ENCODE measurements at regions not wholly inside any gene's neighbourhood (a gene's known extent, or its start where the extent isn't known, plus 50 kb on each side); places are given as distances from the start of the nearest gene placed in this dataset.

- no peak overlapping the region for H2AFZ ChIP-seq (ENCODE audit: low read length, unreplicated experiment)
- no peaks in the 10 kb centered on the region for H3K36me3 ChIP-seq (ENCODE audit: insufficient read depth, low read length)
- H3K27ac ChIP-seq (ENCODE audit: low read depth, low read length) = no peak overlapping the region
- peaks cover 13% of the 10 kb centered on the region for H3K4me1 ChIP-seq (ENCODE audit: control insufficient read depth, insufficient read depth, low read length, unreplicated experiment)
- no peaks in the 10 kb centered on the region for H3K79me2 ChIP-seq (ENCODE audit: control insufficient read depth, insufficient read depth, low read length, unreplicated experiment)
- no peak overlapping the region for H3K4me3 ChIP-seq (ENCODE audit: low read depth, low read length)
- H3K27me3 ChIP-seq (ENCODE audit: insufficient read depth, low read length) = no peaks in the 10 kb centered on the region; the same call in 1 of the 2 replicates
Measured at GRCh38 chr2:176679061-176679669, 409.9 kb downstream of the MTX2 start.

DNA sequence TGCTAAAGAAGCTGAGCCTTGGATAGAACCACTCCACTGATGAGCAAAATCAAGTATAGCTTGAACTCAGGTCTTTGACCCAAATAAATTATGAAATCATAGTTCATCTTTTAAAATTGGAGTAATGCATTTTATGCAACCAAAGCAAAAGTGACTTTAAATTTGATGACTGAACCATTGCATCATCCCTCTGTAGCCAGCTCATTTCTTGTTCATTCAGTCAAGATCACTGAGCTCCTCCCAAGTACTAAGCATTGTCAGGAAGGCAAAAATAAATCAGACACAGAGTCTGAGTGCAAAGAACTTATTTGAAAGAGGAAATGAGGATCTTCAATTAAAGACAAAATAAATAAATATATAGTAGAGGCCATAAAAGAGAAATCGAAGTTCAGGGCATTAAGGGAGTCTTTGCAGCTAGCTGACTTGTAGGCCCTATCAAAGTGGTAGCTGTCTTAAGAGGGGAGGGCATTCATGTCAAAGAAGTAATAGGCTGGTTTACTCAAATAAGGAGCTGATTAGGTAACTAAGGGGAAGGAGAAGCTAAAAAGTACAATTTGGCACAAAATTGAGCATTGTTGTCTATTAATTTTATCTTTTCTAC, 411.8 kb downstream of the MTX2 start:
- no peaks in the 10 kb centered on the region for H3K36me3 ChIP-seq (ENCODE audit: insufficient read depth, low read length)
- no peaks in the 10 kb centered on the region for H3K79me2 ChIP-seq (ENCODE audit: control insufficient read depth, insufficient read depth, low read length, unreplicated experiment)
- no peak overlapping the region for H3K4me3 ChIP-seq (ENCODE audit: low read depth, low read length)
- H2AFZ ChIP-seq (ENCODE audit: low read length, unreplicated experiment) = no peak overlapping the region
- H3K4me1 ChIP-seq (ENCODE audit: control insufficient read depth, insufficient read depth, low read length, unreplicated experiment) = peaks cover 13% of the 10 kb centered on the region
- H3K27me3 ChIP-seq (ENCODE audit: insufficient read depth, low read length) = peaks cover 12% of the 10 kb centered on the region; the same call in 1 of the 2 replicates
- H3K27ac ChIP-seq (ENCODE audit: low read depth, low read length) = no peak overlapping the region

GRCh38 chr2:176681584-176682115, 412.4 kb downstream of the MTX2 start:
- H3K4me1 ChIP-seq (ENCODE audit: control insufficient read depth, insufficient read depth, low read length, unreplicated experiment) = peaks cover 13% of the 10 kb centered on the region
- no peak overlapping the region for H2AFZ ChIP-seq (ENCODE audit: low read length, unreplicated experiment)
- no peak overlapping the region for H3K27ac ChIP-seq (ENCODE audit: low read depth, low read length)
- H3K36me3 ChIP-seq (ENCODE audit: insufficient read depth, low read length) = no peaks in the 10 kb centered on the region
- no peaks in the 10 kb centered on the region for H3K79me2 ChIP-seq (ENCODE audit: control insufficient read depth, insufficient read depth, low read length, unreplicated experiment)
- peaks cover 15% of the 10 kb centered on the region for H3K27me3 ChIP-seq (ENCODE audit: insufficient read depth, low read length)
- no peak overlapping the region for H3K4me3 ChIP-seq (ENCODE audit: low read depth, low read length)

DNA sequence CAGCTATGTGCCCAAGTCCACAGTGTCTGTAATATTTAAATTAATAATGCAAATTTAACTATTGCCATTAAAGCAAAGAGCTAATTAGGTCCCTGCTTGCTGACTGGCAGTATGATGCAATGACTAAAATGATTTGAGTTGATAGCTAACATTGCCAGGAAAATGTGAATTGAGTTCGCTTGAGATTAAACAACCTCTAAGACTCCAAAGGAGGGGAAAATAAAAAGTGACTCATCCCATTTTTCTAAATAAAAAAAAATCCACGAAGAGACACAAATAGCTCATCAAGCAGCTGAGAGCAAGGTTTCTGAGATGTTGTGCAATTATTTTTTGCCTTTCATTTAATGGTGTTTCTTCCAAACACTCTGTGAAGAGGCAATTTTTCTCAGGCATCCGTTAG, 413.0 kb downstream of the MTX2 start:
- Histone ChIP-seq H3K4me1 (ENCODE audit: control insufficient read depth, insufficient read depth, low read length, unreplicated experiment) (peaks cover 13% of the 10 kb centered on the region), H3K27me3 (ENCODE audit: insufficient read depth, low read length) (peaks cover 15% of the 10 kb centered on the region), H2AFZ (ENCODE audit: low read length, unreplicated experiment) (peak overlapping the region; percentile 21), H3K4me3 (ENCODE audit: low read depth, low read length) (no peak overlapping the region), H3K79me2 (ENCODE audit: control insufficient read depth, insufficient read depth, low read length, unreplicated experiment) (no peaks in the 10 kb centered on the region), H3K27ac (ENCODE audit: low read depth, low read length) (no peak overlapping the region), H3K36me3 (ENCODE audit: insufficient read depth, low read length) (no peaks in the 10 kb centered on the region)

DNA sequence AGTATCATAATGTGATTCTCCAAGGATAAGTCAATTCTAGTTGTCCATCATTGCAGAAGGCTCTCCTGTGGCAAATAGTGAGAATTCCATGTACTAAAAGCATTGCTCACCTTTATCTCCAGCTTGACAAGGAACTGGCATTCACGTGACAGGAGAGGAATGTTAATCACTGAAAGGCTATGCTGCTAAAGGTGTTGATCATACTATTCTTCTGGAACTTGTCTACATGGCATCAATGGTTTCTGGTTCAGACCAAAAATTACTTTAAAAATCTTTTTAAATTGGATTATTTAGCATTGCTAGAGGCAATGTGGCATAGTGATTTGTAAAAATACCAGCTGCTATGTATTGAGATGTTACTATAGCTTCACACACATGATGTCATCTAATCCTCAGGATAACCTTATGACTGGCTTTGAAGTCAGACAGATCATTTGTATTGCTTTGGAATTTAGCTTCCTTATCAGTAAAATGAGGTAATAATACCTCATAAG, 414.4 kb downstream of the MTX2 start:
- Histone ChIP-seq H3K79me2 (ENCODE audit: control insufficient read depth, insufficient read depth, low read length, unreplicated experiment) (no peaks in the 10 kb centered on the region), H3K4me1 (ENCODE audit: control insufficient read depth, insufficient read depth, low read length, unreplicated experiment) (peaks cover 13% of the 10 kb centered on the region), H3K27me3 (ENCODE audit: insufficient read depth, low read length) (peaks cover 15% of the 10 kb centered on the region), H2AFZ (ENCODE audit: low read length, unreplicated experiment) (no peak overlapping the region), H3K36me3 (ENCODE audit: insufficient read depth, low read length) (no peaks in the 10 kb centered on the region), H3K4me3 (ENCODE audit: low read depth, low read length) (no peak overlapping the region), H3K27ac (ENCODE audit: low read depth, low read length) (no peak overlapping the region)

GRCh38 chr2:176685908-176686307, 416.7 kb downstream of the MTX2 start:
- Histone ChIP-seq H3K79me2 (ENCODE audit: control insufficient read depth, insufficient read depth, low read length, unreplicated experiment) (no peaks in the 10 kb centered on the region), H2AFZ (ENCODE audit: low read length, unreplicated experiment) (no peak overlapping the region), H3K27ac (ENCODE audit: low read depth, low read length) (no peak overlapping the region), H3K36me3 (ENCODE audit: insufficient read depth, low read length) (no peaks in the 10 kb centered on the region), H3K4me3 (ENCODE audit: low read depth, low read length) (no peak overlapping the region), H3K4me1 (ENCODE audit: control insufficient read depth, insufficient read depth, low read length, unreplicated experiment) (peaks cover 8% of the 10 kb centered on the region), H3K27me3 (ENCODE audit: insufficient read depth, low read length) (peaks cover 15% of the 10 kb centered on the region)

DNA sequence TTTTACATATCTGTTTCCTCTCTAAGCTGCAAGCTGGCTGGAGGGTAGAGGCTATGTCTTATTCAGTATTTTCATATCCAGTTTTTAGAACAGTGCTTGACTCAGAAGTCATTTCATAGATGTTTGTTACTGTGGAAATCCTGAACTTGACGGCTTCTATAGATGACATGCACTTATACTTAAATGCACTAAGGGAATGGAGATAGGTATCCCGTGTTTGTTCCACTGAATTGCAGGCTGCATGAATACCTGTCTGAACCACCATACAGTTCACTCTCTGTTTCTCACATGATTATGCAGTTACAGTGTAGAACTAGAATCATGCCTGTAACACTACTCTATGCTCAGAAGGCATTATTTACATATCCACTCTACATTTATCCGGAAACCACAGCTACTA, 417.1 kb downstream of the MTX2 start:
- Histone ChIP-seq H3K79me2 (ENCODE audit: control insufficient read depth, insufficient read depth, low read length, unreplicated experiment) (no peaks in the 10 kb centered on the region), H3K27me3 (ENCODE audit: insufficient read depth, low read length) (peaks cover 15% of the 10 kb centered on the region), H3K27ac (ENCODE audit: low read depth, low read length) (no peak overlapping the region), H3K36me3 (ENCODE audit: insufficient read depth, low read length) (no peaks in the 10 kb centered on the region), H2AFZ (ENCODE audit: low read length, unreplicated experiment) (no peak overlapping the region), H3K4me1 (ENCODE audit: control insufficient read depth, insufficient read depth, low read length, unreplicated experiment) (peaks cover 4% of the 10 kb centered on the region), H3K4me3 (ENCODE audit: low read depth, low read length) (no peak overlapping the region)

DNA sequence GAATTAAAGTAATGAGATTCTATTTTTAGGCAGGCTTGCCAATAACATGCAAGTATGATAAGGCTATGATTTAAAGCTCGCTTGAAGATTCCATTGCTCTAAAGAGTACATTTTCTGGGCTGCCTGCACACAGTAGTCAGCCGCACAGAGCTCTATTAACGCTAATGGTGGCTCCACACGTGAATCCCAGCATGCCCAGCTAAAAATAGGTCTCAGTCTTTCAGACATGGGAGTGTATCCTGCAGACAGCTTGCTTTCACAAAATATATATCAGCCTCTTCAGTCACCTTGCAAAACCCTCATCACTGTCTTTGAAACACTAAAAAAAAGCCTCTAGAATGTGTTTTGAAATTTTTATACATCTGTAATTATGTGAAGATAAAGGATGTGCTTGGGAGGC, 418.1 kb downstream of the MTX2 start:
- H2AFZ ChIP-seq (ENCODE audit: low read length, unreplicated experiment) = no peak overlapping the region
- H3K27me3 ChIP-seq (ENCODE audit: insufficient read depth, low read length) = peaks cover 15% of the 10 kb centered on the region
- no peaks in the 10 kb centered on the region for H3K36me3 ChIP-seq (ENCODE audit: insufficient read depth, low read length)
- H3K4me1 ChIP-seq (ENCODE audit: control insufficient read depth, insufficient read depth, low read length, unreplicated experiment) = peaks cover 4% of the 10 kb centered on the region
- H3K79me2 ChIP-seq (ENCODE audit: control insufficient read depth, insufficient read depth, low read length, unreplicated experiment) = no peaks in the 10 kb centered on the region
- H3K27ac ChIP-seq (ENCODE audit: low read depth, low read length) = no peak overlapping the region
- no peak overlapping the region for H3K4me3 ChIP-seq (ENCODE audit: low read depth, low read length)

DNA sequence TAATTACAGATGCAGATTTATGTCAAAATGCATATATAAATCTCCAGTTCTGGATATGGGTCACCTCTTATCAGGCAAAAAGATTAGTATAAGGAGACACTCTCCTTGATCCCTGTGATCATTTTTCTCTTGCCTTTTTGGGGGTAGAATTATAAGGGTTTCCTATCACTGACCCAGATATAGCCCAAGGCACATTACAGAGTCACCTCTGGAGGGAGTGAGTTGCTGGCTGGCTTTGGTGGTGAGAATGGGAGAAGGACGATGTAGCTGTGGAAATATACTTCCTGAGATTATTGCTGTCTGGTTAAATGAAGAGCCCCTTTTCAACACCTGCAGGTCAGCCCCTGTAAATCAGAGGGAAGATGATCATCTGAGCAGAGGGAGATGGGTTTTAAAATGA, 418.7 kb downstream of the MTX2 start:
- no peaks in the 10 kb centered on the region for H3K4me1 ChIP-seq (ENCODE audit: control insufficient read depth, insufficient read depth, low read length, unreplicated experiment)
- no peak overlapping the region for H3K4me3 ChIP-seq (ENCODE audit: low read depth, low read length)
- peaks cover 15% of the 10 kb centered on the region for H3K27me3 ChIP-seq (ENCODE audit: insufficient read depth, low read length)

GRCh38 chr2:176689711-176690110, 420.5 kb downstream of the MTX2 start:
- H3K79me2 ChIP-seq (ENCODE audit: control insufficient read depth, insufficient read depth, low read length, unreplicated experiment) = no peaks in the 10 kb centered on the region
- peaks cover 12% of the 10 kb centered on the region for H3K27me3 ChIP-seq (ENCODE audit: insufficient read depth, low read length)
- no peak overlapping the region for H3K27ac ChIP-seq (ENCODE audit: low read depth, low read length)
- no peaks in the 10 kb centered on the region for H3K4me1 ChIP-seq (ENCODE audit: control insufficient read depth, insufficient read depth, low read length, unreplicated experiment)
- H3K4me3 ChIP-seq (ENCODE audit: low read depth, low read length) = no peak overlapping the region
- no peaks in the 10 kb centered on the region for H3K36me3 ChIP-seq (ENCODE audit: insufficient read depth, low read length)
- H2AFZ ChIP-seq (ENCODE audit: low read length, unreplicated experiment) = no peak overlapping the region

More for the DNA sequence above, 418.7 kb downstream of the MTX2 start:
- H2AFZ ChIP-seq (ENCODE audit: low read length, unreplicated experiment) = no peak overlapping the region
- no peak overlapping the region for H3K27ac ChIP-seq (ENCODE audit: low read depth, low read length)
- no peaks in the 10 kb centered on the region for H3K79me2 ChIP-seq (ENCODE audit: control insufficient read depth, insufficient read depth, low read length, unreplicated experiment)
- H3K36me3 ChIP-seq (ENCODE audit: insufficient read depth, low read length) = no peaks in the 10 kb centered on the region

- Histone ChIP-seq H3K27me3 (ENCODE audit: insufficient read depth, low read length) (no peaks in the 10 kb centered on the region), H3K4me3 (ENCODE audit: low read depth, low read length) (no peak overlapping the region)
Measured at GRCh38 chr2:176691471-176691870, 422.2 kb downstream of the MTX2 start.

More at GRCh38 chr2:176691471-176691870, 422.2 kb downstream of the MTX2 start:
- H3K4me1 ChIP-seq (ENCODE audit: control insufficient read depth, insufficient read depth, low read length, unreplicated experiment) = no peaks in the 10 kb centered on the region
- no peaks in the 10 kb centered on the region for H3K36me3 ChIP-seq (ENCODE audit: insufficient read depth, low read length)
- H3K79me2 ChIP-seq (ENCODE audit: control insufficient read depth, insufficient read depth, low read length, unreplicated experiment) = no peaks in the 10 kb centered on the region
- no peak overlapping the region for H3K27ac ChIP-seq (ENCODE audit: low read depth, low read length)
- H2AFZ ChIP-seq (ENCODE audit: low read length, unreplicated experiment) = no peak overlapping the region

All from ACC112 (cell line).